ENCODE measurements at regions not wholly inside any gene's neighbourhood (a gene's known extent, or its start where the extent isn't known, plus 50 kb on each side); places are given as distances from the start of the nearest gene placed in this dataset.

- no peak for DNase-seq
- intact Hi-C loops (cut with DNase I; ENCODE audit: low total_unique reads) = no loop called here
- TF ChIP-seq CTCF (IDR thresholded peaks at IDR 0.05) (no peak), POLR2A (IDR thresholded peaks at IDR 0.05) (no peak)
- H3K9me3 ChIP-seq = no peaks in the 10 kb centered on the region
- no peaks in the 10 kb centered on the region for H3K36me3 ChIP-seq
- H3K27me3 ChIP-seq = no peaks in the 10 kb centered on the region
- H3K27ac ChIP-seq = no peak overlapping the region
- H3K4me3 ChIP-seq = no peak overlapping the region
- no peaks in the 10 kb centered on the region for H3K4me1 ChIP-seq
Observed at GRCh38 chr1:199753513-199753912, 274.0 kb upstream of the NR5A2 start.

- DNase-seq = no peak
- Histone ChIP-seq H3K27ac (no peak overlapping the region), H3K4me3 (no peak overlapping the region), H3K27me3 (no peaks in the 10 kb centered on the region), H3K9me3 (no peaks in the 10 kb centered on the region), H3K36me3 (no peaks in the 10 kb centered on the region), H3K4me1 (no peaks in the 10 kb centered on the region)
- intact Hi-C loops (cut with DNase I; ENCODE audit: low total_unique reads) = no loop called here
- no peak for TF ChIP-seq POLR2A (IDR thresholded peaks at IDR 0.05)
- no peak for TF ChIP-seq CTCF (IDR thresholded peaks at IDR 0.05)
Observed at GRCh38 chr1:199756066-199756465, 271.4 kb upstream of the NR5A2 start.

- Histone ChIP-seq H3K9me3 (no peaks in the 10 kb centered on the region), H3K4me1 (no peaks in the 10 kb centered on the region), H3K36me3 (no peaks in the 10 kb centered on the region), H3K27me3 (no peaks in the 10 kb centered on the region), H3K27ac (no peak overlapping the region), H3K4me3 (no peak overlapping the region)
- TF ChIP-seq POLR2A (IDR thresholded peaks at IDR 0.05) = no peak
- no peak for TF ChIP-seq CTCF (IDR thresholded peaks at IDR 0.05)
- intact Hi-C loops (cut with DNase I; ENCODE audit: low total_unique reads) = no loop called here
- no peak for DNase-seq
Observed at GRCh38 chr1:199758626-199759255, 268.8 kb upstream of the NR5A2 start.

GRCh38 chr1:199759268-199759730 is 268.2 kb upstream of the NR5A2 start:
- no peaks in the 10 kb centered on the region for H3K9me3 ChIP-seq
- H3K36me3 ChIP-seq = no peaks in the 10 kb centered on the region
- no peaks in the 10 kb centered on the region for H3K27me3 ChIP-seq
- no peak overlapping the region for H3K4me3 ChIP-seq
- no peak for TF ChIP-seq POLR2A (IDR thresholded peaks at IDR 0.05)
- DNase-seq = no peak
- no peaks in the 10 kb centered on the region for H3K4me1 ChIP-seq
- intact Hi-C loops (cut with DNase I; ENCODE audit: low total_unique reads) = no loop called here
- H3K27ac ChIP-seq = no peak overlapping the region

- no peak overlapping the region for H3K27ac ChIP-seq
- intact Hi-C loops (cut with DNase I; ENCODE audit: low total_unique reads) = no loop called here
- H3K9me3 ChIP-seq = no peaks in the 10 kb centered on the region
- TF ChIP-seq POLR2A (IDR thresholded peaks at IDR 0.05) (no peak), CTCF (IDR thresholded peaks at IDR 0.05) (no peak)
- H3K36me3 ChIP-seq = no peaks in the 10 kb centered on the region
- H3K4me3 ChIP-seq = no peak overlapping the region
- no peak for DNase-seq
- H3K4me1 ChIP-seq = no peaks in the 10 kb centered on the region
- no peaks in the 10 kb centered on the region for H3K27me3 ChIP-seq
Observed at GRCh38 chr1:199762572-199762971, 264.9 kb upstream of the NR5A2 start.
